Karpas-422 (cell line): ENCODE measurements at regions not wholly inside any gene's neighbourhood (a gene's known extent, or its start where the extent isn't known, plus 50 kb on each side); places are given as distances from the start of the nearest gene placed in this dataset.

ENCODE experiments used
- DNase-seq: peaks from one replicate; pipeline ENCODE4 v3.0.0-alpha.2; 2015
- H2AFZ ChIP-seq: fragments of 200-600 bp; sonication (generic); 2 replicates; pipeline ENCODE4 v1.6.1; 2014; ENCODE audit warnings: antibody characterized with exemption, low read length, mixed read lengths
- H3K27ac ChIP-seq: fragments of 200-600 bp; sonication (generic); 2 replicates; pipeline ENCODE4 v1.5.1; 2014; ENCODE audit warnings: mild to moderate bottlenecking, low read length, moderate library complexity
- H3K27me3 ChIP-seq: fragments of 200-600 bp; sonication (generic); 2 replicates; pipeline ENCODE4 v1.6.1; 2014; ENCODE audit warnings: low read length, mixed read lengths
- H3K36me3 ChIP-seq: fragments of 200-600 bp; sonication (generic); 2 replicates; pipeline ENCODE4 v1.6.1; 2014; ENCODE audit warnings: low read length, mixed read lengths; ENCODE audit not compliant: insufficient read depth
- H3K4me1 ChIP-seq: fragments of 200-600 bp; sonication (generic); 2 replicates; pipeline ENCODE4 v1.6.1; 2014; ENCODE audit warnings: mild to moderate bottlenecking, low read length, mixed read lengths
- H3K4me2 ChIP-seq: fragments of 200-600 bp; sonication (generic); 2 replicates; pipeline ENCODE4 v1.6.1; 2014; ENCODE audit warnings: low read length, low read depth, mild to moderate bottlenecking; ENCODE audit not compliant: poor library complexity, severe bottlenecking
- H3K4me3 ChIP-seq: fragments of 200-600 bp; sonication (generic); 2 replicates; pipeline ENCODE4 v1.5.1; 2014; ENCODE audit warnings: mild to moderate bottlenecking, antibody characterized with exemption, low read length, mixed read lengths
- H3K79me2 ChIP-seq: fragments of 200-600 bp; sonication (generic); 2 replicates; pipeline ENCODE4 v1.6.1; 2014; ENCODE audit warnings: mild to moderate bottlenecking, low read length, mixed read lengths
- H3K9ac ChIP-seq: fragments of 200-600 bp; sonication (generic); 2 replicates; pipeline ENCODE4 v1.6.0; 2014; ENCODE audit warnings: low read length
- H3K9me2 ChIP-seq: fragments of 200-600 bp; sonication (generic), shearing (Covaris generic); replicated peaks from 2 replicates; pipeline ENCODE4 v1.6.0; 2014; ENCODE audit warnings: mild to moderate bottlenecking, low read length, moderate library complexity; ENCODE audit not compliant: insufficient read depth
- H3K9me3 ChIP-seq: fragments of 300-700, 200-600 bp; sonication (generic); 2 replicates; pipeline ENCODE4 v1.6.1; 2014; ENCODE audit warnings: low read length, mixed read lengths
- H4K20me1 ChIP-seq: fragments of 200-600 bp; sonication (generic); 2 replicates; pipeline ENCODE4 v1.6.1; 2014; ENCODE audit warnings: mild to moderate bottlenecking, antibody characterized with exemption, low read length, low read depth; ENCODE audit not compliant: insufficient read depth

DNA sequence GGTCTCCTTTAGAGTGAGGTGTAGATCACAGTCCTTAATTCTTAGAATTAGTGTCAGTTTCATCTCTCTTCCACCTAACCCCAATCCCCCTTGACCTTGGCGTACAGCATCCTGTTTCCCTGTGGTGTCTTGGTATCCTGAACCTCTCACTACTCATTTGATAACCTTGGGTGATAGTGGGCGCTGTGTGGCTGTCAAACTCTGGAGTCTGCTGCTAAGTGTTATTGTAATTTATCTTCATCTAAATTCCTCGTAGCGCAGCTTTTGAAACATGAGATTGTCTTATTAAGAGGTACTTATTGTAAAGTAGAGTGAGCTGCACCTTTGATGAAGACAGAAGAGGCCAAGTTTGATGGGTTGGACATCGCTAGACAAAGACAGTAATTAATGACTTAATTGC lies 222.6 kb upstream of the SPRED2 start:
- H3K27me3 ChIP-seq, result no peaks in the 10 kb centered on the region
- no peak for DNase-seq
- no peak overlapping the region for H2AFZ ChIP-seq
- H3K79me2 ChIP-seq, result no peaks in the 10 kb centered on the region
- no peaks in the 10 kb centered on the region for H3K9me2 ChIP-seq
- H3K27ac ChIP-seq, result no peak overlapping the region
- no peak overlapping the region for H3K4me3 ChIP-seq
- no peak overlapping the region for H3K9ac ChIP-seq
- no peak overlapping the region for H3K4me2 ChIP-seq
- H3K9me3 ChIP-seq, result no peaks in the 10 kb centered on the region
- no peaks in the 10 kb centered on the region for H4K20me1 ChIP-seq
- H3K36me3 ChIP-seq, result no peaks in the 10 kb centered on the region
- H3K4me1 ChIP-seq, result no peaks in the 10 kb centered on the region

DNA sequence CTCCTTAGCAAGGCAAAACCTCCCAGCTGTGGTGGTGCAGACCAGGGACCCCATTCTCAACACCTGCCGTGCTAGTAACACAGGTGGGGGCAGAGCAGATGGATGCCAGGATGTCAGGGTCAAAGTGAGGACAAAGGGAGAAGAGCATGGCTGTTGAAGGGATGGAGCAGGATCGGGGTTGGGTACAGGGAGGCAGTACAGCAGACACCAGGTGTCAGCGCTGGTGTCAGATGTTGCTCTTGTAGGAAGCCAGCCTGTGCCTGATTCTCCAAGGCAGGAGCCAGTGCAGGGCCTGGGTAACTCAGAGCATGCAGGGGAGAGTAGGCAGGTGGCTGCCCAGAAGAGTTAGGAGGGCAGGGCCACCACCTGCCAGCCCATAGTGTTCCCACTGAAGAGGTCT lies 222.1 kb upstream of the SPRED2 start:
- Histone ChIP-seq H3K36me3 (no peaks in the 10 kb centered on the region), H3K9me3 (no peaks in the 10 kb centered on the region), H3K9ac (no peak overlapping the region), H3K4me1 (no peaks in the 10 kb centered on the region), H3K4me2 (no peak overlapping the region), H4K20me1 (no peaks in the 10 kb centered on the region), H3K27me3 (no peaks in the 10 kb centered on the region), H3K9me2 (no peaks in the 10 kb centered on the region), H3K79me2 (no peaks in the 10 kb centered on the region), H3K4me3 (no peak overlapping the region), H3K27ac (no peak overlapping the region), H2AFZ (no peak overlapping the region)
- no peak for DNase-seq

DNA sequence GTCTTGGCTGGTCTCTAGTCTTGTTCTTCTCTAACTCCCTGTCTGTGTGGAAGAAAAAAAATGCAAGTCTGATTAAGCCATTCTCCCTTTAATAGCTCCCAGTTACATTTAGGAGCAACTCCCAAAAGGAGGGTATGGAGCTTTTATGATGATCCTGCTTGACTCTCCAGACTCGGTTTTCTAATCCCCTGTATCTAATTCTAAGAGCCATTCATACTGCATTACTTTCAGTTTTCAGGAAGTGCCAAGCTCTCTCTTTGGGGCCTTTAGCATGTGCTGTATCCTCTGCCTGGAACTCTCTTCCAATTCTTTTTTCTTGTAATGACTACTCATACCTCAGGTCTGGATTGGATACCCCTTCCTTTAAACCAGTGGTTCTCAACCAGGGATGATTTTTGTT lies 219.7 kb upstream of the SPRED2 start:
- Histone ChIP-seq H3K27ac (no peak overlapping the region), H2AFZ (no peak overlapping the region), H3K9me2 (no peaks in the 10 kb centered on the region), H3K4me2 (no peak overlapping the region), H3K4me3 (no peak overlapping the region), H3K27me3 (no peaks in the 10 kb centered on the region), H4K20me1 (no peaks in the 10 kb centered on the region), H3K36me3 (no peaks in the 10 kb centered on the region), H3K79me2 (no peaks in the 10 kb centered on the region), H3K9me3 (no peaks in the 10 kb centered on the region), H3K9ac (no peak overlapping the region), H3K4me1 (no peaks in the 10 kb centered on the region)
- DNase-seq, result no peak

DNA sequence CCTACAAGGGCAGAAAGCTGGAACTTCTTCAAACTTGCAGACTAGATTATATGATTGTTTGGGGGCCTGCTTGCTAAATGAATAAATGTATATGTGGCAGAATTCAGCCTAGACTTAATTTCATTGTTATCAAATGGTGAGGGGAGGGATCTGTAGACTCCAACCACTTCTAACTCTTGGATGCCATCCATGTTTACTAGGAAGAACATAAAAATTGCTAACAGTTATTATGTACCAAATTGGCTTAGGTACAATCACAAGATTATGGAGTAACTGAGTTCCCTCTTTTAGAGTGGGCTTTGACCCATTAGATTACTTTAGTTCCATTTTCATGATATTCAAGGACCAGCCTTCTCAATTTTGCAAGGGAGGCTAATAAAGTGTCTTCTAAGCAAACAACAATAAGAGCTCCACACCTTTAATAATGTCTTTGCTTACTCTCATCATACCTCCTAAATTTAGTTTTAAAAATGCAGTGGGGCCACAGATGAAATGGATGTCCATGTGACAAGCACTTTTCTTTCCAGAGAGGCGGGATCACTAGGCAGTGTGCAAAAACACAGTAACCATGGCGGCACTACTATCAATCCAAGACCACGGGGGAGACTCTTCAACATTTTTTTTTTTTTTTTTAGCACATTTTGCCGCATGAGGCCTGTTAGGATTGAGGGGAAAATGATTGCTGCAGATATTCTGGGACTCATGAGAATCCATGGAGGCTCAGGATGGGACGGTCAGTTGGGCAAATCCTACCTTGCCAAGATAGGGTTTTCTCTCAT lies 217.6 kb upstream of the SPRED2 start:
- Histone ChIP-seq H3K4me2 (no peak overlapping the region), H3K4me3 (no peak overlapping the region), H3K9me2 (no peaks in the 10 kb centered on the region), H3K4me1 (no peaks in the 10 kb centered on the region), H4K20me1 (no peaks in the 10 kb centered on the region), H2AFZ (no peak overlapping the region), H3K27me3 (no peaks in the 10 kb centered on the region), H3K27ac (no peak overlapping the region), H3K9me3 (no peaks in the 10 kb centered on the region), H3K36me3 (no peaks in the 10 kb centered on the region), H3K9ac (no peak overlapping the region), H3K79me2 (no peaks in the 10 kb centered on the region)
- DNase-seq, result no peak

DNA sequence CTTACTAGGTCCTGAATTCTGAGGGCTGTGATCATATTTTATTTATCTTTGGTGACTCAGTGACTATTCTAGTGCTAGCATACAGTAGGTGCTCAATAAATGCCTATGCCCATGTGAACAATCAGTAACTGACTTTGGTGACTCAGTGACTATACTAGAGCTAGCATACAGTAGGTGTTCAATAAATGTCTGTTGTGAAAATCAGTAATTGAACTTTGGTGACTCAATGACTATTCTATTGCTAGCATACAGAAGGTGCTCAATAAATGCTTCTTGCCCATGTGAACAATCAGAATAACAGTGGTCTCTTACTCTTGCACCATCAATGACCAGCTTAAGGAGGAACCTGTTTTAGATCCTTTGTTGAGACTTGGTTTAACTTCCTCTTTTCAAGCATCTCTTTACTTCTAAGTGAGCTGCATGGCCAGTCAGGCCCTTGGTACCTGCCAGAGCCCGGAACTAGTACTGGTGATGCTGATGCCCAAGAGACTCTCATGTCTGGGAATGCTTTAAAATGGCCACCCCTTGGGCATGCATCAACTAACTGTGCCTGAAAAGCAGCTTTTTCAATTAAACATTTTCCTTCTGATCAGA lies 214.9 kb upstream of the SPRED2 start:
- Histone ChIP-seq H3K27me3 (no peaks in the 10 kb centered on the region), H2AFZ (no peak overlapping the region), H4K20me1 (no peaks in the 10 kb centered on the region), H3K36me3 (no peaks in the 10 kb centered on the region), H3K4me2 (no peak overlapping the region), H3K79me2 (no peaks in the 10 kb centered on the region), H3K9me3 (no peaks in the 10 kb centered on the region), H3K27ac (no peak overlapping the region), H3K9ac (no peak overlapping the region), H3K4me3 (no peak overlapping the region), H3K9me2 (no peaks in the 10 kb centered on the region), H3K4me1 (no peaks in the 10 kb centered on the region)
- peak; percentile 68 for DNase-seq

DNA sequence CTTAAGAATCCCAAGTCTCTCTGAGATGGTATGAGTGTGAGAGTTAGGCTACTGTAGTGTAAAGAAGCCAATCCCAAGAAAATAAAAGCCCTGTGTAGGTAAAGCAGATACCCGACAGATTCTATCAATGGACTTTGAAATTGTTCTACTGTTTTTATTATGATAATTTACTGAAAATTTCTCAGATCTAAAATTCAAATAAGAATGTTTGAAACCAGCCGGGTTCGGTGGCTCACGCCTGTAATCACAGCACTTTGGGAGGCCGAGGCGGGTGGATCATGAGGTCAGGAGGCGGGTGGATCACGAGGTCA lies 208.3 kb upstream of the SPRED2 start:
- no peaks in the 10 kb centered on the region for H3K36me3 ChIP-seq
- no peak overlapping the region for H2AFZ ChIP-seq
- no peaks in the 10 kb centered on the region for H3K27me3 ChIP-seq
- H3K4me3 ChIP-seq, result no peak overlapping the region
- no peak overlapping the region for H3K4me2 ChIP-seq
- no peaks in the 10 kb centered on the region for H3K4me1 ChIP-seq
- no peak overlapping the region for H3K9ac ChIP-seq
- H3K79me2 ChIP-seq, result no peaks in the 10 kb centered on the region
- H3K27ac ChIP-seq, result no peak overlapping the region
- H3K9me2 ChIP-seq, result no peaks in the 10 kb centered on the region
- DNase-seq, result no peak
- H4K20me1 ChIP-seq, result no peaks in the 10 kb centered on the region
- H3K9me3 ChIP-seq, result no peaks in the 10 kb centered on the region

DNA sequence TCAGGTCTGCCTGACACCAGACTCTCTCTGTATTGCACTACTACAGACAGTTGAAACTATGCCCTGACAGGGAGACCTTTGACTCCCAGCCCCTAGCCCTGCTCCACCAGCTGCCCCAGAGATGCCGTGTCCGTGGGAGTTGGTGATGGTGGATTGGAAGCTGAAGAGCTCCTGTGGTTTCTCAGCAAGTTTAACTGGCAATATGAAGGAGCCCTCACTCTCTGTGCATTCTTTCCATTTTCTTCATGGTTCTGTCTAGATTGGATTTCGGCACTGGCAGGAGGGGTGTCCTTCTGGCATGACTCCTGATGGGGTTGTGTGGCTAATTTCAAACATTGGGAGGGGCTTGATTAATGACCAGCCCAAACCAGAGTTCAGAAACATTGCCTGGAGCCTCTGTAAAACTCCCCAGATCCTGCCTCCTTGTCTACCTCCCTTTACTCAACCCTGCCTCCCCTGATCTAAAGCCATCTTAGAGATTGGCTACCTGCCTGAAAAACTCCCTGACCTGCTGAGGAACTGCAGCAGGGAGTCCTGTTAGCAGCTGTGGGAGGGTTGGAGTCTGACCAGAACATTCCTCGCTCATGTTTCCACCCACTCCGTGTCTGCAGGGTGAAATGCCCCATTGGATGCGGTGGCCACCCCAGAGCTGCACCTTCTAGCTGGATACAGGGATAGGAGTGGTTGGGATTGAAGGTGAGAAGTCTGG lies 206.9 kb upstream of the SPRED2 start:
- H3K27ac ChIP-seq, result no peak overlapping the region
- no peak overlapping the region for H3K4me3 ChIP-seq
- no peaks in the 10 kb centered on the region for H4K20me1 ChIP-seq
- H3K9ac ChIP-seq, result no peak overlapping the region
- no peak for DNase-seq
- H3K9me3 ChIP-seq, result no peaks in the 10 kb centered on the region
- no peak overlapping the region for H3K4me2 ChIP-seq
- H2AFZ ChIP-seq, result no peak overlapping the region
- no peaks in the 10 kb centered on the region for H3K36me3 ChIP-seq
- no peaks in the 10 kb centered on the region for H3K79me2 ChIP-seq
- no peaks in the 10 kb centered on the region for H3K27me3 ChIP-seq
- H3K9me2 ChIP-seq, result no peaks in the 10 kb centered on the region
- no peaks in the 10 kb centered on the region for H3K4me1 ChIP-seq

DNA sequence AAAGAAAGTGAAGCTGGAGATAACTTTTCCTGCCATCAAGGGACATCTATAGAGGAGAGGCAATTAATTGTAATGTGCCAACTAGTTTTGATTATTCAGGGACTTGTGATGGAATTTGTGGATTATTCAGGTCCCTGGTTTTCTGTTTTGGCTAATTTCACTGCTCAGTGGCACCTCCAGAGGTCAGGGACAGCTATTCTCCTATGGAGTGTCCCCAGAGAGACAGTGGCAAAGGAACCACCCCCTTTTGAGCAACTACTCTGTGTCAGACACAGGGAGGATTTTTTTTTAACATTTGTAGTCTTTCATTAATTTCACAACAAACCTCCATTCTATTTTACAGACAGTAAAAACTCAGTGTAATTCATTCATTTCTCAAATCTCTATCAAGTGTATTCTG lies 206.0 kb upstream of the SPRED2 start:
- Histone ChIP-seq H2AFZ (no peak overlapping the region), H4K20me1 (no peaks in the 10 kb centered on the region), H3K4me2 (no peak overlapping the region), H3K9ac (no peak overlapping the region), H3K9me3 (no peaks in the 10 kb centered on the region), H3K27ac (no peak overlapping the region), H3K4me3 (no peak overlapping the region), H3K27me3 (no peaks in the 10 kb centered on the region), H3K36me3 (no peaks in the 10 kb centered on the region), H3K4me1 (no peaks in the 10 kb centered on the region), H3K9me2 (no peaks in the 10 kb centered on the region), H3K79me2 (no peaks in the 10 kb centered on the region)
- DNase-seq, result no peak
